Ascending aorta (tissue), 2 donors: ENCODE measurements at regions not wholly inside any gene's neighbourhood (a gene's known extent, or its start where the extent isn't known, plus 50 kb on each side); places are given as distances from the start of the nearest gene placed in this dataset.

ENCODE experiments used
- DNase-seq, 2 donors: peaks; one replicate each; pipeline ENCODE4 v3.0.0-alpha.2; 2019; ENCODE audit warnings: low spot score in 2 of 2
- H3K27ac ChIP-seq, 2 donors: fragments of 200-600 bp; sonication (generic); one replicate each; pipeline ENCODE4 v1.5.1; 2016 to 2017; ENCODE audit warnings: mild to moderate bottlenecking in 1 of 2
- H3K27me3 ChIP-seq: fragments of 200-600 bp; sonication (generic); one replicate; pipeline ENCODE4 v1.5.1; 2017
- H3K36me3 ChIP-seq, 2 donors: fragments of 200-600 bp; sonication (generic); one replicate each; pipeline ENCODE4 v1.5.1; 2016
- H3K4me1 ChIP-seq, 2 donors: fragments of 200-600 bp; sonication (generic); one replicate each; pipeline ENCODE4 v1.5.1; 2016 to 2017; ENCODE audit warnings: mild to moderate bottlenecking in 1 of 2
- H3K4me3 ChIP-seq, 2 donors: fragments of 200-600 bp; sonication (generic); one replicate each; pipeline ENCODE4 v1.5.1; 2016 to 2017; ENCODE audit warnings: mild to moderate bottlenecking in 1 of 2
- H3K9me3 ChIP-seq, 2 donors: fragments of 200-600 bp; sonication (generic); one replicate each; pipeline ENCODE4 v1.5.1; 2016
- CTCF ChIP-seq, 3 experiments: fragments of 200-600 bp in 2 of 3; fragments of 450-650 bp in 1 of 3; sonication (generic) in 2 of 3; IDR thresholded peaks; one replicate each; pipeline ENCODE4 v1.5.1; 2016 to 2019; ENCODE audit warnings: antibody characterized with exemption in 3 of 3, mild to moderate bottlenecking in 1 of 3, moderate library complexity in 1 of 3
- intact Hi-C: fragments of 100-400 bp; cut with DNase I; formaldehyde crosslinking; loops from one replicate; pipeline ENCODE4 v1.15.1; 2023

- H3K4me1 ChIP-seq = no peaks in the 10 kb centered on the region
- intact Hi-C loops = no loop called here
Measured at GRCh38 chr21:23218667-23219066, 2220.5 kb downstream of the NCAM2 start.

GRCh38 chr21:23217597-23217996, 2219.4 kb downstream of the NCAM2 start:
- intact Hi-C loops = no loop called here
- no peak for DNase-seq

More at GRCh38 chr21:23218667-23219066, 2220.5 kb downstream of the NCAM2 start:
- H3K9me3 ChIP-seq = no peaks in the 10 kb centered on the region
- H3K36me3 ChIP-seq = no peaks in the 10 kb centered on the region
- TF ChIP-seq CTCF (IDR thresholded peaks at IDR 0.05) = no peak
- DNase-seq = no peak
- no peaks in the 10 kb centered on the region for H3K27me3 ChIP-seq
- H3K27ac ChIP-seq = no peak overlapping the region
- H3K4me3 ChIP-seq = no peak overlapping the region

GRCh38 chr21:23215261-23215660, 2217.1 kb downstream of the NCAM2 start:
- Histone ChIP-seq H3K4me3 (no peak overlapping the region), H3K4me1 (no peaks in the 10 kb centered on the region), H3K27ac (no peak overlapping the region), H3K36me3 (no peaks in the 10 kb centered on the region), H3K9me3 (no peaks in the 10 kb centered on the region), H3K27me3 (no peaks in the 10 kb centered on the region)
- intact Hi-C loops = no loop called here
- TF ChIP-seq CTCF (IDR thresholded peaks at IDR 0.05) = no peak
- DNase-seq = no peak

More at GRCh38 chr21:23217597-23217996, 2219.4 kb downstream of the NCAM2 start:
- Histone ChIP-seq H3K36me3 (no peaks in the 10 kb centered on the region), H3K4me3 (no peak overlapping the region), H3K27me3 (no peaks in the 10 kb centered on the region), H3K9me3 (no peaks in the 10 kb centered on the region), H3K4me1 (no peaks in the 10 kb centered on the region), H3K27ac (no peak overlapping the region)
- no peak for TF ChIP-seq CTCF (IDR thresholded peaks at IDR 0.05)
